Right ventricle myocardium inferior (tissue), 1 donor: ENCODE measurements at regions not wholly inside any gene's neighbourhood (a gene's known extent, or its start where the extent isn't known, plus 50 kb on each side); places are given as distances from the start of the nearest gene placed in this dataset.

Source experiments
- ATAC-seq: fragments of 200-7000 bp; cut with Tn5 transposase; one replicate; pipeline ENCODE4 v1.9.1; 2020; ENCODE audit warnings: mild to moderate bottlenecking, moderate library complexity
- DNase-seq: peaks from one replicate; pipeline ENCODE4 v3.0.0; 2021; ENCODE audit errors: missing footprints
- intact Hi-C: fragments of 100-400 bp; cut with DNase I; formaldehyde crosslinking; loops from one replicate; pipeline ENCODE4 v1.11.0; 2022
- donor health status: DM: no; HTN: yes; CAD: no; lungs with severe emphysema.

DNA sequence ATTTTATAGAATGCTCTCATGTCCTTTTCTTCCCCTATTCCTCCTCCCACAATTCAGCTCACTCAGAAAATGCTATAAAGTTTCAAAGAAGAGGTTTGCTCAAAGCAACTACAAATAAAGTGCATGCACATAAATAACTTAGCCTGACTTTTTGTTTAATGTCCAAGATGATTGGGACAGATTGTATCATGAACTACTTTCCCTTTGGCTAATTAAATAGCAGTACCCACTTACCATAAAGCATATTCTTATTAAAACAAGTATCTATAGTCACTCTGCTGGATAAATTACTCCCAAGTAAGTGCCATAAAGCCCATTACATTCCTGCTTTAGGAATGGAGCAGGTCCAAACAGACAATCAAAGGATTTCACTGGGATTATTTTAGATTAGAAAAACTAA, 576.0 kb downstream of the LMO4 start:
- no peak for ATAC-seq
- intact Hi-C loops = no loop called here
- no peak for DNase-seq

DNA sequence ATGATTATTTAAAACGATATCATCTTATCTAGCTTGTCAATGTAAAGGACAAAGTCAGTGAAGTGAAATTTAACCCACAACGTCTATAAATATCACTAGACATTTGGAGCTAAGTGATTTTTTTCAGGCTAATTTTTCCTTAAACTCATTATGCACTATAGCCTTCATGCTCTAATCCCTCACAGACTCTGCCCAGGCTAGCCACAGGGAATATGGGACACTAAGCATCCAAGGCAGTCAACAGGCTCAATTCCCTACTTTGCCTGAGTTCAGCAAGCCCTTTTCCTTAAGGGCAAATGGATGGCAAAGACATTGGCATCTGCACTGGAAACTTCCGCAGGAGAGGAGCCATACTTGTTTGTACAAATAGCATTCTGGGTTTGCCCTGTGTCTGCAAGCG, 577.0 kb downstream of the LMO4 start:
- ATAC-seq = no peak
- intact Hi-C loops = no loop called here

DNA sequence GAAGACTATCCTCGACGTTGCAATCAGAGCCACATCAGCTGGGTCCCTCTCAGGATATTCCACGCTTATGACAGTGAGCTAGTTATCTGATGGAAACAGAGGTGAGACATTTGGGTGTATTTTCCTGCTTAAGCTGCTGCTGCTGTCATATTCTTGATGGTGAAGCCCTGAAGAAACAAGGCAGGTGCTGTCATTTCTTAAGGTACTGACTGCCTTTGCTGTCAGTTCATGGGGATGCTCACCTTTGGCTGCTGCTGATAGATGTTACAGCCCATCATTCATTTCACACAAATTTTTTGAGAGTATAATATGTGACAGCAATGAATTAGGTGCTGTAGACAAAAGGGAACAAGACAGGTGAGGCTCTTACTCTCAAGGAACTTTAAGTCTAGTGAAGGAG, 577.4 kb downstream of the LMO4 start:
- intact Hi-C loops = no loop called here
- no peak for DNase-seq
- no peak for ATAC-seq

More for the DNA sequence above, 577.0 kb downstream of the LMO4 start:
- no peak for DNase-seq

DNA sequence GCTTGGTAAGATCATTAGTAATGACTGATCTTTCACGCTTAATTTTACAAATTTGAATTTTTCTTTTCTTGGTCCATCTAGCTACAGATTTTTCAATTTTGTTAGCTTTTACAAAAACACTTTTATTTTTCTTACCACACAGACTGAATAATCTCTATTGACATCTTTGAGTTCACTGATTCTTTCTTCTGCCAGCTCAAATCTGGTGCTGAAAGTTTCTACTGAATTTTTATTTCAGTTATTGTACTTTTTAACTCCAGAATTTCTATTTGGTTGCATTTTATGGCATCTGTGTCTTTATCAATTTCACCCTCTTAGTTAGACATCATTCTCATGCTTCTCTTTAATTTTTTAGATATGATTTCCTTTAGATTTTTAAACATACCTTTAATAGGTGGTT, 584.7 kb downstream of the LMO4 start:
- intact Hi-C loops = no loop called here
- ATAC-seq = no peak
- no peak for DNase-seq

DNA sequence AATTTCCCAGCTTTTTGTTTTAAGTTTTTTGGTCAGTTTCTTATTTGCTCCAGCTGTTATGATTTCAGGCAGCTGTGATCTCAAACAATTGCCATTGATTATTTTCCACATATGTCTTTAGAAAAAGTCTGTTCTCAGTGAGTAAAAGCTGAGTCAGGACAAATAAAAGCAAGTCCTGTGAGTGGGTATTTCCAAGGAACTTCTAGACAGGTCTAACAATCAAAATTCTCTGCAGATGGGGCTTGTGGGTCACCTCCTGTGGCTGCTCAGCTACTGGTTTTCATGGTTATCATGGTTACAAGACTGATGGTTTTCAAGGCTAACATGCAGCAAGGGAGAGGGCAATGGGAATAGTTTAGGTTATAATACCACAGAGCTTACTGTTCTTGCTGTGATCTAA, 585.7 kb downstream of the LMO4 start:
- ATAC-seq (no peak), DNase-seq (no peak)
- intact Hi-C loops = no loop called here

DNA sequence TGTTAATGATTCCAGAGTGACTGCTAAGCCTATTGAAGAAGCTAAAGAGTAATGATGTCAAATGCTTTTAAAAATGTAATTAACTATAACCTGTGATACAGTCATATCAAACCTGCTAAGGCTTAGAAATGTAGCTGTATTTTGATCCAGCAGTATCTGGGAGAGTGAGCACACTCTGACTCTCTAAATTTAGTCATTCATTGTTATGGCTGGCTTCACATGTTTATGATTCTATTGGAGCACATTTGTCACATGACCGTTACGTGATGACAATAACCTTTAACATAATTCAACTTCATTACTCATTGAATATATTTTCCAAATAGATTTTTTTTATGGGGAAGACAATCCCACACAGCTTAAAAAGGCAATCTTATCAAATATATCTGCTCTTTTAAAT, 587.1 kb downstream of the LMO4 start:
- ATAC-seq (no peak), DNase-seq (no peak)
- intact Hi-C loops = no loop called here

DNA sequence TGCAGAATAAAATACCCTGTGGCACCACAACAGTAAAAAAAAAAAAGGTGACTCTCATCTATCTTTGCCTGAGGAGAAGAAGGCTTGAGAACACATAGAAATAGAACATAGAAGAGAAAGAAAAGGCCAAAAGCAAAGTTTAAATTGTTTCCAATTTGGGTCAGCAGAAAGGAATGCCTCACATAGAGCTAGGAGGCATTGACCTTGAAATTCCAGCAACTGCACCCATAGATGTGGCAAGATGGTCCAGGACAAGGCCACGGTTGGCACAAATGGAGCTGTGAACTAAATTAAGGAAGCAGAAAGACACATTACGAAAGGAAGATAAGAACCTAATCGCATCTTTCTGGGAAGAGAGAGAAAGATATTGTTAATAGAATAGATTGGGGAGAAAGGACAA, 588.3 kb downstream of the LMO4 start:
- intact Hi-C loops = no loop called here
- no peak for ATAC-seq
- DNase-seq = no peak

DNA sequence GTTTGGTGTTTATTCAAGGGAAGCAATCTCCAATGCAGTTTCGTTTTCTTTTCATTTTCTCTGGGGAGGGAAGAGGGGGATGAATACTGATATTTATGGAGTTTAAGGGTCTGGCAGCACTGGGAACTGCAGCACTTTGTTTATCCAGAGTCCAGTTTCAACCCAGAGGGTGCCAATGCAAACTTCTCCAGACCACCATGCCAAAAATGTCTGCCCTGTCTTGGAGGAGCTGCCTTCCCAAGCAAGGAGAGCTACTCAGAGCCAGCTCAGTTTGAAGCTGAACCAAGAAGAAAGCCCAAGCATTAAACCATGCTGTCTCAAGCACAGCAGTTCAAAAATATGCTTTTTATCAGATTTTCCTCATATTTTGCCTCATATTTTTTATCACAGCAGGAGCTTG, 589.7 kb downstream of the LMO4 start:
- intact Hi-C loops = no loop called here

DNA sequence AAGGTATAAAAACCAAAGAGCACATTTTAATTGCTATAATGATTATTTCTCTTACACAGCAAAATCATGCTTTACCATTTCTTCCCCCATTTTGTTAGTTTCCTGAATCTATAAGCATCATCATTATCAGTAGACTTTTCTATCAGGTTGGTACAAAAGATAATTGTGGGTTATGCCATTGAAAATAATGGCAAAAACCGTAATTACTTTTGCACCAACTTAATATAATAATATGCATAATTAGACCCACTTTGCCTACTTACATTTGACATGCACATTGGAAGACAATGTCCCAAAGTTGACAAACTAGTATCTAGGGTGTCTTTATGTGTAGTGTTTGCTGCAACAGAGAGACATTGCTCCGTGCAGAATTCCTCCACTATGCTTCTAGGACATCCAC, 594.2 kb downstream of the LMO4 start:
- intact Hi-C loops = no loop called here
- DNase-seq (no peak), ATAC-seq (no peak)

More for the DNA sequence above, 589.7 kb downstream of the LMO4 start:
- DNase-seq = no peak
- no peak for ATAC-seq

DNA sequence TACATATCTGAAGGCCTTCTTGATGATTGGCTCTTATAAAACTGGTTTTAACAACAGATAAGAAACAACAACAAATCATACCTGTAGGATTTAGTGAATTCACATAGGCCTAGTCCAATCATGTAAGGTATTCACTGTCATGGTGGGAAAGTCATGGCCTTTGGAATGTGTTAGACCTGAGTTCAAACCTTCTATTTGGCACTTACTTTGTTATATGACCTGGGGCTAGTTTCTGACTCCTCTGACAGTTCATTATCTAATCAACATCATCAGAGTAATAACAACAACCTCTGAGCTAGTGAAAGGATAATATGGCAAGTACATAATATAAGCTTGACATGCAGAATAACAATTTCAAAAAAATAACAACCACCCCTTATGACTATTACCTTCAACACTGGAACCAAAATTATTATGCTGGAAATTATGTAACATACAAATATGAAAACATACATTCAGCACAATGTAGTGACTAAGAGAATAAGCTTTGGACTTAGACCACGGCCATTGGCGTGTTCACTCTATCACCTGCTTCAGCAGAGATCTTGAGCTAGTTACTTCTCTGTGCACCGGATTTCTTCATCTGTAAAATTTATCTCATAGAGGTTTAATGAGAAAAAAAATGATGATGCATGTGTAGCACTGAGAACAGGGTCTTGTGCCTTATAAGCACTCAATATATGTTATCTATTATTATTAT, 597.6 kb downstream of the LMO4 start:
- intact Hi-C loops = no loop called here
- ATAC-seq = no peak
- DNase-seq = no peak

DNA sequence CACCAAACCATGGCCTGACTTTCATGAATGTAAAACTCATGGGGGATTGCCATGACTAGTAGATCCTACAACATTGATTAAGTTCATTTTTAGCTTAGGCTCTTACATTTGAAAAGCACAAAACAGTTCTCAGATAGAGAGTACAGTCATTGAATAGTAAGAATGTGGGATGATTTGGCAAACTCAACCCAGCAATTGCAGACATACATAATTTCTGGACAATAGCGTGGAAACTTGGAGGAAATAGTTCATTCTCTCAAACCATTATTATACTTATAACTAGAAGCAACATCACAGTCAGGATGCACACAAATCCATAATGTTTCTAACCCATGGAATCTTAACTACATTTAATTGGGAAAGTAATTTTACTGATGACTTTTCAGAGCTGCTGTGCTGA, 598.2 kb downstream of the LMO4 start:
- intact Hi-C loops = no loop called here
- ATAC-seq = no peak
- no peak for DNase-seq

DNA sequence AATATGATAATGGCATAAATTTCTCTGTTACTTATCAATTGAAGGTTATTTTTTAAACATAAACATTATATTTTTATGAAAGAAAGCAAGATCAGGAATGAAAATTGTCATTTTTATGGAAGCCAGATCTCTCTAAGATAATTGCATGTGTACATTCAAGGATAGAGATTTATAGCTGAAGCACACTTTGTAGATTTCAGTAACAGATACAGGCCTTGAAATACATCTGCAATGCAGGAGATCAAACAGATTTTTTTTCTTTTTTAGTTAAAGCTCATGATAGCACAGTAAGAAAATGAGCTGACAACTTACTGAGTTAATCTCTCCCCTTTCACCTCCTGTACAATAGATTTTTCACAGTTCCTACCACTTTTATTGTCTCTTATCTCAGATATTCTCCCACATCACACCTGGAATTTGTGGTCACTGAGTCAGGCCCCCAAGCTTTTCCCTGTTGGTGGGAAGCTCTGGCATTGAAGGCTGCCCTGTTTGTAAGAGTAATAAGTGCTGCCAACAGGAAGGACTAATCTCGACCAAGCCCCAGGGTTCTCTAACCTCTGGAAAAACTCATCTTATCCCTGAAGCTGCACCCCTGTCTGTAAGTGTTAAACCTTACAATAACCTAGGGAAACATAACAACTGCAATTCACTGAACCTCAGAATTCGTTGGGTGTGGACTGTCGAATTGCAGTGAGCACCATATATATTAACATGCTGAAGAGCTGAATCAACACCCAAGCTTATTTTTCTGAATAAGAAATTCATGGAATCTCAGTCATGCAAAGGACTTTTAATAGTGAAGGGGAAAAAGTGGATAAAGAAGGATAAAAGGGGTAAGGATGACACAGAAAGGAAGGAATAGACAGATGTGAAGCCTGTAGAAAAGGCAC, 599.0 kb downstream of the LMO4 start:
- DNase-seq (no peak), ATAC-seq (no peak)
- intact Hi-C loops = no loop called here

DNA sequence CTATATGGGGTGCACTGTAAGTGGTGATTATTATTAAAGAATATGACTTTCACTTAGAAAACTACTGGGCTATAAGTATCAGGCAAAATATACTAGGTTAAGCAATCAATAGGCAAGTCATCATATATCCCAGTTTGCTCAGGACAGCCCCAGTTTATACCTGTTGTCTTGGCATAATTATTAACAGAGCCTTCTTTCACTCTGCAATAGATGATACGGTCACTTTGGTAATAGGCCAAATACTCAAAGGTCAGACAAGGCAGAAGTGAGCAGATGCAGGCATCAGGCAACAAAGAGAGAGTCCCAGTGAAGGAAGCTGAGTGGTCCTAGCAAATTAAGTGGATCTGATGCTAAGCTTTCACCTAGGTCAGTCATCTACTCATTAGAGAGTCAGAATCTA, 599.9 kb downstream of the LMO4 start:
- no peak for DNase-seq
- intact Hi-C loops = no loop called here
- ATAC-seq = no peak

DNA sequence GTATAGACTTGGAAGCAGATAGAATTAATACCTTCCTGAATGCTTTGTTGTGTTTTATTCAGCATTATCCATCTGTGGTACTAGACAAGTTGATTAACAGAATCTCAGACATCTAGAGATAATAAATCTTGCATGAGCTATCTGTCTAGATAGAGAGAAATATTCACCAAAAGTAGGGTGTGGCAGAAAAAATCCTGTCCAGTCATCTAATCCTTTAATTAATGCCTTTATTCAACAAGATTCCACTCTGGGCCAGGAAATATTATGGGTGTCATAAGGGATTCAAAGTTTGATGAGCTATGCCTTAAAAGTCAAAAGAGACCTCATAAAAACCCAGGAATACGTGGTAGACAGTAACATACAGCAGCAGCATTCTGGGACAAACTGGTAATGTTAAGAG, 601.2 kb downstream of the LMO4 start:
- no peak for DNase-seq
- ATAC-seq = no peak
- intact Hi-C loops = no loop called here

DNA sequence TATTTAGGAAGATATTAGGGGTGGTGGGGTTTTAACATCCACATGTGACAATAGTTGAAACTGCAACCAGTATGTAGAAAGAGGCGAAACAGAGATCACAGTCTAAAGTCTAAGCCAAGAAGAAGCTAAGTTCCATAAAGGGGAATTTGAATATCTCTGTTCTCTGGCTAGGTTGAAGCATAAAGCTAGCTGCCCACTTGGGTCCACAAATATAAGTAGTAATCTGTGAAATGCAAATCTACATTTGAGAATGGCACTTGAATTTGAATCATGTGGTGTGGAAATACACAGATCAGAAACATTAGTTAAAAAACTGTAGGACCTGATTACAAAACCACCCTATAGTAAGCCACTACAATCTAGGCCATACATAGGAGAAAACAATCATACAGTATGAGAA, 602.1 kb downstream of the LMO4 start:
- no peak for ATAC-seq
- intact Hi-C loops = no loop called here
- DNase-seq = no peak

DNA sequence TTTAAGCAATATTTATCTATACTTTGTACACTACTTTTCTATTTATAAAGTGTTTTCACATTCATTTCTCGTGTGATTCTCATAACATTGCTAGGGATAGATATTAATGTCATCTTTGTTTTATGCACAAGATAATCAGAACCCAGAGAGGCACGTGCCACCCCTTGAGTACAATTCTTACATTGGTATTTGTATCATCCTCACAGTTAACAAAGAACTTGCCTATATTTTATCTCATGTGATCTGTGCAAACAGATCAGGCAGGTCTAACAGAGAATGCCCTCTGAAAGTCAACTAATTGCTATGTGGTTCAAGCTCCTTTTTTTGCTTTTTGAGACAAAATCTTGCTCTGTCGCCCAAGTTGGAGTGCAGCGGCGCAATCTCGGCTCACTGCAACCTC, 604.5 kb downstream of the LMO4 start:
- DNase-seq = no peak
- no peak for ATAC-seq

DNA sequence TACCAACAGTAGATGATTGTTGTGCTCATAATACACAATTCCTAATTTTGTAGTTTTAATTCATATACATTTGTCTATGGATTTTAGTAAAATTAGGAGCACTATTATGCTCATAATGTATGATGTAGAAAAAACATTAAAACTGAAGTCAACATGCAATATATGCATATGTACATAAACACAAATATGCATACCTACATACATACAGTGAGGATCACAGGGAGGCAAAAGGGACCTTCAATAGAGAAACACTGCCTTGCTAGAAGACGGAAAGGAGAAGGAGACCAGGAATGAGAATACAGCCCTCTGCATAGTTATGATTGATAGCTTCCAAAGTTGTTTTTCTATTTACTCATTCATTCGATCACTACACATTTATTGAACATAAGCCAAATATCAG, 606.5 kb downstream of the LMO4 start:
- no peak for DNase-seq
- ATAC-seq = no peak
- intact Hi-C loops = no loop called here

More for the DNA sequence above, 604.5 kb downstream of the LMO4 start:
- intact Hi-C loops = no loop called here

DNA sequence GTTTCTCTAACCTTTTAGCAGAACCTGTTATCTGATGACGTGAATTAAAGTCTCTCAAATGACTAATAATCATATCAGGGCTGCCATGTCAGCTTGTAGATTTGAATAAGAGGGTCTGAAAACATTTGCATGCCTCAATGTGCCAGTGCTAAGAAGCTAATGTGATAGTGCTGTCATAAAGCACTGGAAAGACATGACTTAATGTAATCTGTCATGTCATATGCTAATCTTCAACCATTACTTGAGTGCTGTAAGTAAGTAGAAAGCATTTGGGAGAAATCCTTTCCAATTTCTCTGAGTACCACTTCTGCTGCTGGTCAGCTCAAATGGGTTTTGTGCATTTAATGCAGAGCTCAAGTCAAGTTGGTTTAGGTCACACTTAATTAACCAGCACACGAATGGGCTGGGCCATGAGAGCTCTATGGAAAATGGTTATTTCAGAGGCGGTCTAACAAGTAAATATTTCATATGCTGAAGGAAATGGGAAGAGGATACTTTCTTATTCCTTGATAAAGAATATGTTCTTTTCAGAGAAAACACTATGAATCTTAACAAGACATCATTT, 609.2 kb downstream of the LMO4 start:
- ATAC-seq (no peak), DNase-seq (no peak)
- intact Hi-C loops = no loop called here

DNA sequence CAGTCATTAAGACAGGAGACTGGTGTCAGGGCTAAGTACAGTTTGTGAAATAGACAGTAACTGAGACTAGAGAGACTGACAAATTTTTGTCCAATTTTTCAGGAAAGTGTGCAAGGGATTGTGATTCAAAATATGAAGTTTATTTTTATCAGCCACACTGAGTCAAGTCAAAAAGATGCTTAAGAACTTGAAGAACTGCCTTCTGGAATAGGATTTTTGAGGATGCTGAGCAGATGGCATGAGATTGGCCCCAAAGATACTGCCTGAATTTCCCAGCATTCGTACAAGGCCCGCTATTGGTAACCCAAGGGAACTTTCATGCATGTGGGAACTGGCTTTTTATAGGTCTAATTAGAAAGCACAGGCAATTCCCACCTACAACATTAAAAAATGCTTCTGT, 610.0 kb downstream of the LMO4 start:
- DNase-seq (no peak), ATAC-seq (no peak)

DNA sequence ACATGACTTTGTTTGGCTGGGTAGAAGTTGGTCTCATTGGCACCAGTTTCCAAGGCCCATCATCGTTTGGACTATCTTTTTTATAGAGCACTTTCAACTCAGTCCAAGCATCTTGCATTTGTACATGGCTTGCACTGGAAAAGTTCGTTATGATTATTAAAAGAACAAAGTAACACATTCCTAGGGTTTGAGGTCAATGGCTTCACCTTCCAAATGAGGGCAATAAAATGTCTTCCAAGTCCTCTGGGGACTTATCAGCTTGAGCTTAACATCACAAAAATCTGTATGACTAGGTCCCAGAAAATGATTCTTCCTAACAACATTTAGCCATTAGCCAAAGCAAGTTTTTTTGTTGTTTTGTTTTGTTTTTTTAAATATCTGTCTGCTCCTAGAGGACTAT, 610.8 kb downstream of the LMO4 start:
- intact Hi-C loops = no loop called here
- no peak for DNase-seq
- ATAC-seq = no peak

More for the DNA sequence above, 610.0 kb downstream of the LMO4 start:
- intact Hi-C loops = no loop called here
